Epithelial cell of proximal tubule (primary cell): ENCODE measurements at regions not wholly inside any gene's neighbourhood (a gene's known extent, or its start where the extent isn't known, plus 50 kb on each side); places are given as distances from the start of the nearest gene placed in this dataset.
"Not testable (repeated sequence)": the region's sequence is repeated elsewhere in the genome, so short reads cannot be mapped to it uniquely, and the experiment has no call there.

Source experiments
- DNase-seq: peaks from one replicate; pipeline ENCODE4 v3.0.0-alpha.2; 2011; ENCODE audit warnings: low read depth
- H3K4me3 ChIP-seq: 2 replicates; pipeline ENCODE4 v1.5.1; 2011; ENCODE audit warnings: low read depth, mild to moderate bottlenecking, low read length
- CTCF ChIP-seq: conservative IDR thresholded peaks from 2 replicates; pipeline ENCODE4 v1.5.1; 2012; ENCODE audit warnings: low read depth, mild to moderate bottlenecking, low read length

GRCh38 chr16:88133507-88133843 is 182.2 kb downstream of the BANP start:
- H3K4me3 ChIP-seq = no peak overlapping the region
- no peak for TF ChIP-seq CTCF
- no peak for DNase-seq

- H3K4me3 ChIP-seq = not testable (repeated sequence)
Observed at GRCh38 chr16:88134172-88134898, 183.1 kb downstream of the BANP start.

GRCh38 chr16:88134899-88135682 is 183.9 kb downstream of the BANP start:
- DNase-seq = not testable (repeated sequence)

More at GRCh38 chr16:88134172-88134898, 183.1 kb downstream of the BANP start:
- DNase-seq = not testable (repeated sequence)

GRCh38 chr16:88136211-88136713 is 185.0 kb downstream of the BANP start:
- not testable (repeated sequence) for DNase-seq, H3K4me3 ChIP-seq

More at GRCh38 chr16:88134899-88135682, 183.9 kb downstream of the BANP start:
- not testable (repeated sequence) for H3K4me3 ChIP-seq

GRCh38 chr16:88136939-88137338 is 185.7 kb downstream of the BANP start:
- DNase-seq, H3K4me3 ChIP-seq: not testable (repeated sequence)

- not testable (repeated sequence) for DNase-seq
Observed at GRCh38 chr16:88139141-88139540, 187.9 kb downstream of the BANP start.

GRCh38 chr16:88140195-88140594 is 189.0 kb downstream of the BANP start:
- not testable (repeated sequence) for H3K4me3 ChIP-seq, DNase-seq

More at GRCh38 chr16:88139141-88139540, 187.9 kb downstream of the BANP start:
- not testable (repeated sequence) for H3K4me3 ChIP-seq

GRCh38 chr16:88141580-88141979 is 190.3 kb downstream of the BANP start:
- no peak for TF ChIP-seq CTCF
- no peak overlapping the region for H3K4me3 ChIP-seq
- DNase-seq = no peak

- H3K4me3 ChIP-seq, DNase-seq: not testable (repeated sequence)
Observed at GRCh38 chr16:88142056-88142935, 191.1 kb downstream of the BANP start.

- H3K4me3 ChIP-seq, DNase-seq: not testable (repeated sequence)
Observed at GRCh38 chr16:88143122-88144027, 192.1 kb downstream of the BANP start.
